Tibial artery (tissue), 4 donors: ENCODE measurements at regions not wholly inside any gene's neighbourhood (a gene's known extent, or its start where the extent isn't known, plus 50 kb on each side); places are given as distances from the start of the nearest gene placed in this dataset.

ENCODE experiments used
- DNase-seq, 2 donors: peaks; one replicate each; pipeline ENCODE4 v3.0.0-alpha.2; 2019
- H3K27ac ChIP-seq, 2 donors: fragments of 200-600 bp; sonication (generic) in 1 of 2; 1 replicate in 1 of 2; 2 replicates in 1 of 2; pipeline ENCODE4 v1.5.1; 2018 to 2019; ENCODE audit warnings: mild to moderate bottlenecking in 1 of 2
- H3K27me3 ChIP-seq, 2 donors: fragments of 200-600 bp; sonication (generic) in 1 of 2; one replicate each; pipeline versions ENCODE4 v1.5.1 to v1.6.0; 2016 to 2019
- H3K36me3 ChIP-seq, 3 donors: fragments of 200-600 bp; sonication (generic) in 2 of 3; one replicate each; pipeline ENCODE4 v1.5.1; 2016 to 2019; ENCODE audit warnings: mild to moderate bottlenecking in 2 of 3
- H3K4me1 ChIP-seq, 4 donors: fragments of 200-600 bp; sonication (generic) in 2 of 4; 1 replicate in 3 of 4; 2 replicates in 1 of 4; pipeline ENCODE4 v1.5.1; 2016 to 2019
- H3K4me3 ChIP-seq, 2 donors: fragments of 200-600 bp; sonication (generic) in 1 of 2; 1 replicate in 1 of 2; 2 replicates in 1 of 2; pipeline ENCODE4 v1.5.1; 2018 to 2019; ENCODE audit warnings: mild to moderate bottlenecking in 2 of 2
- H3K9me3 ChIP-seq, 3 donors: fragments of 200-600 bp; sonication (generic) in 1 of 3; one replicate each; pipeline ENCODE4 v1.5.1; 2016 to 2019
- CTCF ChIP-seq, 2 experiments: fragments of 200-600 bp in 1 of 2; fragments of 450-650 bp in 1 of 2; IDR thresholded peaks; one replicate each; pipeline ENCODE4 v1.5.1; 2017 to 2019; ENCODE audit warnings: antibody characterized with exemption in 2 of 2, mild to moderate bottlenecking in 1 of 2, moderate library complexity in 1 of 2
- intact Hi-C: fragments of 100-400 bp; cut with DNase I; formaldehyde crosslinking; loops from one replicate; pipeline ENCODE4 v1.15.0; 2023; ENCODE audit warnings: low total_unique reads

- Histone ChIP-seq H3K27ac (no peak overlapping the region), H3K27me3 (no peaks in the 10 kb centered on the region), H3K9me3 (no peaks in the 10 kb centered on the region), H3K4me3 (no peak overlapping the region), H3K36me3 (peaks cover 5 to 23% (median 6%) of the 10 kb centered on the region in 3 donors), H3K4me1 (peaks cover 0 to 4% (median 0%) of the 10 kb centered on the region in 4 donors)
- no peak for DNase-seq
- intact Hi-C loops, result no loop called here
- no peak for TF ChIP-seq CTCF (IDR thresholded peaks at IDR 0.05)
Observed at GRCh38 chr2:217568289-217568971, 434.4 kb downstream of the TNS1 start.

DNA sequence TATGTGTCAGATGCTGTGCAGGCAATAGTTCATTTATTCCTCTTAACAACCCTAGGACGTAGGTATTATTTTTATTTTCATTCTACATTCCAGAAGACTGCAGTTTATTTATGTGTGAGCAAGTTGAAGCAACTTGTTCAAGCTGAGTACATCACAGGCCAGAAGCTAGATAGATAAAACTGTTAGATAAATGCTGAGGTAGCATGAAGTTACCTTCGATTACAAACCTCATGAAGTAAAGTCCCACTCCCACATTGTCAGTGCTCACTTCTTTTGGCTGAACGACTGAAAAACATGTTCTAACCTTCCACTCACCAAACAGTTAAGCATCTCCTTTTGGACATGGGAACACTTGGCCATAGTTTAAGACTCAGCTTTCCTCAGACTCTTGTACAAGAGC lies 439.2 kb downstream of the TNS1 start:
- TF ChIP-seq CTCF (IDR thresholded peaks at IDR 0.05), result no peak
- Histone ChIP-seq H3K4me1 (peaks cover 0 to 4% (median 0%) of the 10 kb centered on the region in 4 donors), H3K27me3 (no peaks in the 10 kb centered on the region), H3K36me3 (peaks cover 6 to 46% (median 27%) of the 10 kb centered on the region in 3 donors), H3K4me3 (no peak overlapping the region), H3K9me3 (no peaks in the 10 kb centered on the region), H3K27ac (no peak overlapping the region)
- intact Hi-C loops, result no loop called here
- DNase-seq, result no peak

DNA sequence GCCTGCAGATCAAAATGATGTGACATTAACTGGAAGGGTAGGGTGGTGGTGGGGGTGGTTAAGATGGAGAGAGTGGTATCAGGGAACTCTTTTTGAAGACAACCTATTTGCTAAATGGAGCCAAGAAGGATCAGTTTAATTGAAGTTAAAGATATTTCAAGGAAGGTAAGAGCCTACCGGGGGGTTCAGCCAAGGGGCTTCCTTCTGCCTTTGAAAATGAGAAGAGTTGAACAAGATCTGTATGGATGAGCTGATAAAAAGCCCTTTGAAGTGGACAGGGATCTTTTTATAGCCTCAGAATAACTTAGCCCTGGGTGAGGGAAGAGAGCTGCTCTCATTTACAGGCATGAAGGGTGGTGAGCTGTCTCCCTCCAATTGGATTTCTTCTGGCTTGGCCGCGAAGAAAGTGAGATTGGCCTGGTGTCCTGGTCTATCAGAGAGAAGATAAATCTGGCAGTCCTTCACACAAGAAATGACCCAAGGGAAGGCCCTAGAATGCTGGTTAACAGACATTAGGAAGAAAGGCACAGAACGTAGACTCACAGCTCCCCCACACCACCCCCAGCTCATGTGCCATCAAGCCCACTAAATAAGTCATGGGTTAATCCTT lies 439.8 kb downstream of the TNS1 start:
- no peak for DNase-seq
- Histone ChIP-seq H3K4me3 (no peak overlapping the region), H3K36me3 (peaks cover 6 to 40% (median 27%) of the 10 kb centered on the region in 3 donors), H3K27ac (no peak overlapping the region), H3K4me1 (no peaks in the 10 kb centered on the region), H3K9me3 (no peaks in the 10 kb centered on the region), H3K27me3 (no peaks in the 10 kb centered on the region)
- intact Hi-C loops, result no loop called here
- no peak for TF ChIP-seq CTCF (IDR thresholded peaks at IDR 0.05)

GRCh38 chr2:217559084-217559483 lies 443.7 kb downstream of the TNS1 start:
- Histone ChIP-seq H3K4me3 (no peak overlapping the region), H3K27ac (no peak overlapping the region), H3K4me1 (peaks cover 0 to 14% (median 7%) of the 10 kb centered on the region in 4 donors), H3K27me3 (no peaks in the 10 kb centered on the region), H3K9me3 (no peaks in the 10 kb centered on the region), H3K36me3 (peaks cover 0 to 30% (median 22%) of the 10 kb centered on the region in 3 donors)
- no peak for TF ChIP-seq CTCF (IDR thresholded peaks at IDR 0.05)
- intact Hi-C loops, result no loop called here
- no peak for DNase-seq

GRCh38 chr2:217555081-217555876 lies 447.5 kb downstream of the TNS1 start:
- intact Hi-C loops, result no loop called here
- H3K4me3 ChIP-seq, result no peak overlapping the region
- DNase-seq, result no peak
- no peak for TF ChIP-seq CTCF (IDR thresholded peaks at IDR 0.05)
- no peaks in the 10 kb centered on the region for H3K27me3 ChIP-seq
- peaks cover 0 to 40% (median 14%) of the 10 kb centered on the region in 4 donors for H3K4me1 ChIP-seq
- H3K36me3 ChIP-seq, result no peaks in the 10 kb centered on the region
- no peaks in the 10 kb centered on the region for H3K9me3 ChIP-seq
- H3K27ac ChIP-seq, result no peak overlapping the region
